HEK293 (cell line): ENCODE measurements at regions not wholly inside any gene's neighbourhood (a gene's known extent, or its start where the extent isn't known, plus 50 kb on each side); places are given as distances from the start of the nearest gene placed in this dataset.

Experiments
- GLIS1 ChIP-seq: fragments of 450-650 bp; formaldehyde crosslinking; IDR thresholded peaks from 2 replicates; pipeline ENCODE4 v1.5.1; 2016; ENCODE audit warnings: missing biosample characterization, missing genetic modification characterization
- GLIS2 ChIP-seq: fragments of 450-650 bp; formaldehyde crosslinking; IDR thresholded peaks from 2 replicates; pipeline ENCODE4 v1.5.1; 2016; ENCODE audit warnings: missing biosample characterization, missing genetic modification characterization
- HIC1 ChIP-seq: fragments of 450-650 bp; formaldehyde crosslinking; IDR thresholded peaks from 2 replicates; pipeline ENCODE4 v1.5.1; 2016; ENCODE audit warnings: missing biosample characterization, missing genetic modification characterization
- IKZF3 ChIP-seq: fragments of 450-650 bp; IDR thresholded peaks from 2 replicates; pipeline ENCODE4 v1.5.0; 2018; ENCODE audit warnings: missing biosample characterization, mild to moderate bottlenecking, missing genetic modification characterization, moderate library complexity
- KLF1 ChIP-seq: fragments of 450-650 bp; formaldehyde crosslinking; IDR thresholded peaks from 2 replicates; pipeline ENCODE4 v1.5.1; 2016; ENCODE audit warnings: missing biosample characterization, missing genetic modification characterization
- KLF10 ChIP-seq: fragments of 450-650 bp; IDR thresholded peaks from 2 replicates; pipeline ENCODE4 v1.5.1; 2018; ENCODE audit warnings: missing biosample characterization, mild to moderate bottlenecking, missing genetic modification characterization
- OSR2 ChIP-seq: fragments of 450-650 bp; formaldehyde crosslinking; IDR thresholded peaks from 2 replicates; pipeline ENCODE4 v1.5.1; 2016; ENCODE audit warnings: missing biosample characterization, missing genetic modification characterization
- PBX3 ChIP-seq: sonication (generic); formaldehyde crosslinking; IDR thresholded peaks from 2 replicates; pipeline ENCODE4 v1.8.1; 2022; ENCODE audit warnings: mild to moderate bottlenecking, moderate library complexity, missing genetic modification reagents
- PRDM1 ChIP-seq: fragments of 450-650 bp; formaldehyde crosslinking; IDR thresholded peaks from 2 replicates; pipeline ENCODE4; 2016; ENCODE audit warnings: missing biosample characterization, missing genetic modification characterization
- SP3 ChIP-seq: fragments of 450-650 bp; formaldehyde crosslinking; IDR thresholded peaks from 2 replicates; pipeline ENCODE4 v1.5.1; 2016; ENCODE audit warnings: missing biosample characterization, missing genetic modification characterization
- SP7 ChIP-seq: fragments of 450-650 bp; formaldehyde crosslinking; IDR thresholded peaks from 2 replicates; pipeline ENCODE4 v1.5.1; 2016; ENCODE audit warnings: missing biosample characterization, missing genetic modification characterization
- ZFP37 ChIP-seq: fragments of 450-650 bp; formaldehyde crosslinking; IDR thresholded peaks from 2 replicates; pipeline ENCODE4 v1.5.1; 2016; ENCODE audit warnings: missing biosample characterization, missing genetic modification characterization
- ZNF184 ChIP-seq: fragments of 450-650 bp; IDR thresholded peaks from 2 replicates; pipeline ENCODE4 v1.5.1; 2018; ENCODE audit warnings: missing biosample characterization, mild to moderate bottlenecking, missing genetic modification characterization
- ZNF214 ChIP-seq: fragments of 450-650 bp; formaldehyde crosslinking; IDR thresholded peaks from 2 replicates; pipeline ENCODE4 v1.5.1; 2017; ENCODE audit warnings: missing biosample characterization, mild to moderate bottlenecking, missing genetic modification characterization, borderline replicate concordance
- ZNF248 ChIP-seq: fragments of 450-650 bp; formaldehyde crosslinking; IDR thresholded peaks from 2 replicates; pipeline ENCODE4 v1.5.1; 2017; ENCODE audit warnings: missing biosample characterization, missing genetic modification characterization
- ZNF335 ChIP-seq: fragments of 450-650 bp; formaldehyde crosslinking; conservative IDR thresholded peaks from 2 replicates; pipeline ENCODE4 v1.5.1; 2016; ENCODE audit warnings: missing biosample characterization, missing genetic modification characterization
- ZNF571 ChIP-seq: fragments of 450-650 bp; formaldehyde crosslinking; IDR thresholded peaks from 2 replicates; pipeline ENCODE4 v1.5.0; 2017; ENCODE audit warnings: missing biosample characterization, missing genetic modification characterization
- ZNF639 ChIP-seq: fragments of 450-650 bp; formaldehyde crosslinking; IDR thresholded peaks from 2 replicates; pipeline ENCODE4 v1.5.1; 2016; ENCODE audit warnings: missing biosample characterization, missing genetic modification characterization
- ZNF837 ChIP-seq: fragments of 450-650 bp; formaldehyde crosslinking; IDR thresholded peaks from 2 replicates; pipeline ENCODE4 v1.5.1; 2016; ENCODE audit warnings: missing biosample characterization, missing genetic modification characterization
- ZNF843 ChIP-seq: fragments of 450-650 bp; formaldehyde crosslinking; IDR thresholded peaks from 2 replicates; pipeline ENCODE4 v1.5.1; 2016; ENCODE audit warnings: missing biosample characterization, missing genetic modification characterization
- ZSCAN30 ChIP-seq: fragments of 450-650 bp; IDR thresholded peaks from 2 replicates; pipeline ENCODE4 v1.5.1; 2018; ENCODE audit warnings: missing biosample characterization, mild to moderate bottlenecking, missing genetic modification characterization, moderate library complexity
- ZXDB ChIP-seq: fragments of 450-650 bp; formaldehyde crosslinking; IDR thresholded peaks from 2 replicates; pipeline ENCODE4 v1.5.1; 2016; ENCODE audit warnings: missing biosample characterization, missing genetic modification characterization
- TF ChIP-seq, protein P1 (sequence below): fragments of 450-650 bp; formaldehyde crosslinking; IDR thresholded peaks from 2 replicates; pipeline ENCODE4 v1.5.1; 2017; ENCODE audit warnings: missing biosample characterization, missing genetic modification characterization
- TF ChIP-seq, protein P2 (sequence below): fragments of 450-650 bp; formaldehyde crosslinking; IDR thresholded peaks from 2 replicates; pipeline ENCODE4 v1.5.1; 2017; ENCODE audit warnings: missing biosample characterization, missing genetic modification characterization
- TF ChIP-seq, protein P3 (sequence below): fragments of 450-650 bp; formaldehyde crosslinking; IDR thresholded peaks from 2 replicates; pipeline ENCODE4 v1.5.1; 2016; ENCODE audit warnings: missing biosample characterization, missing genetic modification characterization
- TF ChIP-seq, protein P4 (sequence below): fragments of 450-650 bp; formaldehyde crosslinking; conservative IDR thresholded peaks from 2 replicates; pipeline ENCODE4 v1.5.1; 2016; ENCODE audit warnings: low read depth, missing biosample characterization, missing genetic modification characterization

DNA sequence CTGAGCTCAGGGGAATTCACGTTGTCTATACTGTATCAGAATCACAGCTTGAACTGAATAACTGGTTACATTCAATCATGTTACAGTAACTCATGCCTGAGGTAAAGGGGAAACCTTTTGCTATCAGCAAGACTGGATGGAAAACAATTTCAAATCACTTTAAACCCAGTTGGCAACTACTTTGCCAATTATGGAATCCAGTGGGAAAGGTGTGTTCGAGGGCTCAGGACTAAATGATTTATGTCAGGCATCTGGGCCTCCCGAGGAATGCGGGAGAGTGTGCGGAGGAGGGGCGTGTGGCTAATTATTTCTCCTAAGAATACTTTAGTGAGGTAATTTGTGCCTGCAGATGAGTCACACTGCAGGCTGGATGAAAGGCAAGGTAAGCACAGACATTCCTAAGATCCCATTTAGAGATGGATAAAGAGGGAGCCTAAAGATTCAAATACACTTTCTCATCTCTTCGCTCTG lies 100.1 kb downstream of the HRH4 start (continued):
- TF ChIP-seq ZNF248 (no peak), ZNF214 (tag by site-specific recombination) (no peak), GLIS1 (tag by site-specific recombination) (peak; percentile 69), OSR2 (peak; percentile 46; the same call in 1 of the 2 replicates), SP3 (tag by site-specific recombination) (peak; percentile 64; the same call in 1 of the 2 replicates), ZNF335 (tag by site-specific recombination) (peak; percentile 67), ZXDB (peak; percentile 54), ZSCAN30 (tag by site-specific recombination) (no peak), ZFP37 (tag by site-specific recombination) (0 out of 2 replicates have a peak, but pooled peaks have one; percentile 68), PRDM1 (peak; percentile 95), KLF1 (tag by site-specific recombination) (peak; percentile 36; the same call in 1 of the 2 replicates), GLIS2 (no peak), SP7 (tag by site-specific recombination) (peak; percentile 96), ZNF837 (tag by site-specific recombination) (no peak), ZNF639 (peak; percentile 73; the same call in 1 of the 2 replicates), KLF10 (tag by site-specific recombination) (peak; percentile 87), ZNF571 (tag by site-specific recombination) (no peak), ZNF843 (tag by site-specific recombination) (peak; percentile 69), IKZF3 (tag by site-specific recombination) (peak; percentile 43; the same call in 1 of the 2 replicates), ZNF184 (tag by site-specific recombination) (0 out of 2 replicates have a peak, but pooled peaks have one; percentile 22), PBX3 (no peak), HIC1 (tag by site-specific recombination) (peak; percentile 71)
- TF ChIP-seq, protein P1, sequence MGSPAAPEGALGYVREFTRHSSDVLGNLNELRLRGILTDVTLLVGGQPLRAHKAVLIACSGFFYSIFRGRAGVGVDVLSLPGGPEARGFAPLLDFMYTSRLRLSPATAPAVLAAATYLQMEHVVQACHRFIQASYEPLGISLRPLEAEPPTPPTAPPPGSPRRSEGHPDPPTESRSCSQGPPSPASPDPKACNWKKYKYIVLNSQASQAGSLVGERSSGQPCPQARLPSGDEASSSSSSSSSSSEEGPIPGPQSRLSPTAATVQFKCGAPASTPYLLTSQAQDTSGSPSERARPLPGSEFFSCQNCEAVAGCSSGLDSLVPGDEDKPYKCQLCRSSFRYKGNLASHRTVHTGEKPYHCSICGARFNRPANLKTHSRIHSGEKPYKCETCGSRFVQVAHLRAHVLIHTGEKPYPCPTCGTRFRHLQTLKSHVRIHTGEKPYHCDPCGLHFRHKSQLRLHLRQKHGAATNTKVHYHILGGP, result peak; percentile 50; the same call in 1 of the 2 replicates
- TF ChIP-seq, protein P2, sequence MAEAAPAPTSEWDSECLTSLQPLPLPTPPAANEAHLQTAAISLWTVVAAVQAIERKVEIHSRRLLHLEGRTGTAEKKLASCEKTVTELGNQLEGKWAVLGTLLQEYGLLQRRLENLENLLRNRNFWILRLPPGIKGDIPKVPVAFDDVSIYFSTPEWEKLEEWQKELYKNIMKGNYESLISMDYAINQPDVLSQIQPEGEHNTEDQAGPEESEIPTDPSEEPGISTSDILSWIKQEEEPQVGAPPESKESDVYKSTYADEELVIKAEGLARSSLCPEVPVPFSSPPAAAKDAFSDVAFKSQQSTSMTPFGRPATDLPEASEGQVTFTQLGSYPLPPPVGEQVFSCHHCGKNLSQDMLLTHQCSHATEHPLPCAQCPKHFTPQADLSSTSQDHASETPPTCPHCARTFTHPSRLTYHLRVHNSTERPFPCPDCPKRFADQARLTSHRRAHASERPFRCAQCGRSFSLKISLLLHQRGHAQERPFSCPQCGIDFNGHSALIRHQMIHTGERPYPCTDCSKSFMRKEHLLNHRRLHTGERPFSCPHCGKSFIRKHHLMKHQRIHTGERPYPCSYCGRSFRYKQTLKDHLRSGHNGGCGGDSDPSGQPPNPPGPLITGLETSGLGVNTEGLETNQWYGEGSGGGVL (tag by site-specific recombination), result peak; percentile 48
- TF ChIP-seq, protein P3, sequence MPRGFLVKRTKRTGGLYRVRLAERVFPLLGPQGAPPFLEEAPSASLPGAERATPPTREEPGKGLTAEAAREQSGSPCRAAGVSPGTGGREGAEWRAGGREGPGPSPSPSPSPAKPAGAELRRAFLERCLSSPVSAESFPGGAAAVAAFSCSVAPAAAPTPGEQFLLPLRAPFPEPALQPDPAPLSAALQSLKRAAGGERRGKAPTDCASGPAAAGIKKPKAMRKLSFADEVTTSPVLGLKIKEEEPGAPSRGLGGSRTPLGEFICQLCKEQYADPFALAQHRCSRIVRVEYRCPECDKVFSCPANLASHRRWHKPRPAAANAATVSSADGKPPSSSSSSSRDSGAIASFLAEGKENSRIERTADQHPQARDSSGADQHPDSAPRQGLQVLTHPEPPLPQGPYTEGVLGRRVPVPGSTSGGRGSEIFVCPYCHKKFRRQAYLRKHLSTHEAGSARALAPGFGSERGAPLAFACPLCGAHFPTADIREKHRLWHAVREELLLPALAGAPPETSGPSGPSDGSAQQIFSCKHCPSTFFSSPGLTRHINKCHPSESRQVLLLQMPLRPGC (tag by site-specific recombination), result peak; percentile 93
- TF ChIP-seq, protein P4, sequence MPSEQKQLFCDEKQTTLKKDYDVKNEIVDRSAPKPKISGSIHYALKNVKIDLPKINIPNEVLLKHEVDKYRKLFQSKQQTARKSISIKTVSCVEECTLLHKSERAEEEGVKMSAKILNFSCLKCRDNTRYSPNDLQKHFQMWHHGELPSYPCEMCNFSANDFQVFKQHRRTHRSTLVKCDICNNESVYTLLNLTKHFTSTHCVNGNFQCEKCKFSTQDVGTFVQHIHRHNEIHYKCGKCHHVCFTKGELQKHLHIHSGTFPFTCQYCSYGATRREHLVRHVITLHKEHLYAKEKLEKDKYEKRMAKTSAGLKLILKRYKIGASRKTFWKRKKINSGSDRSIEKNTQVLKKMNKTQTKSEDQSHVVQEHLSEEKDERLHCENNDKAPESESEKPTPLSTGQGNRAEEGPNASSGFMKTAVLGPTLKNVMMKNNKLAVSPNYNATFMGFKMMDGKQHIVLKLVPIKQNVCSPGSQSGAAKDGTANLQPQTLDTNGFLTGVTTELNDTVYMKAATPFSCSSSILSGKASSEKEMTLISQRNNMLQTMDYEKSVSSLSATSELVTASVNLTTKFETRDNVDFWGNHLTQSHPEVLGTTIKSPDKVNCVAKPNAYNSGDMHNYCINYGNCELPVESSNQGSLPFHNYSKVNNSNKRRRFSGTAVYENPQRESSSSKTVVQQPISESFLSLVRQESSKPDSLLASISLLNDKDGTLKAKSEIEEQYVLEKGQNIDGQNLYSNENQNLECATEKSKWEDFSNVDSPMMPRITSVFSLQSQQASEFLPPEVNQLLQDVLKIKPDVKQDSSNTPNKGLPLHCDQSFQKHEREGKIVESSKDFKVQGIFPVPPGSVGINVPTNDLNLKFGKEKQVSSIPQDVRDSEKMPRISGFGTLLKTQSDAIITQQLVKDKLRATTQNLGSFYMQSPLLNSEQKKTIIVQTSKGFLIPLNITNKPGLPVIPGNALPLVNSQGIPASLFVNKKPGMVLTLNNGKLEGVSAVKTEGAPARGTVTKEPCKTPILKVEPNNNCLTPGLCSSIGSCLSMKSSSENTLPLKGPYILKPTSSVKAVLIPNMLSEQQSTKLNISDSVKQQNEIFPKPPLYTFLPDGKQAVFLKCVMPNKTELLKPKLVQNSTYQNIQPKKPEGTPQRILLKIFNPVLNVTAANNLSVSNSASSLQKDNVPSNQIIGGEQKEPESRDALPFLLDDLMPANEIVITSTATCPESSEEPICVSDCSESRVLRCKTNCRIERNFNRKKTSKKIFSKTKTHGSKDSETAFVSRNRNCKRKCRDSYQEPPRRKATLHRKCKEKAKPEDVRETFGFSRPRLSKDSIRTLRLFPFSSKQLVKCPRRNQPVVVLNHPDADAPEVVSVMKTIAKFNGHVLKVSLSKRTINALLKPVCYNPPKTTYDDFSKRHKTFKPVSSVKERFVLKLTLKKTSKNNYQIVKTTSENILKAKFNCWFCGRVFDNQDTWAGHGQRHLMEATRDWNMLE (tag by site-specific recombination), result 0 out of 2 replicates have a peak, but pooled peaks have one; percentile 28
